SK-N-MC (cell line): ENCODE measurements at regions not wholly inside any gene's neighbourhood (a gene's known extent, or its start where the extent isn't known, plus 50 kb on each side); places are given as distances from the start of the nearest gene placed in this dataset.

Source experiments
- EZH2 ChIP-seq: fragments of 200-600 bp; sonication (generic); IDR thresholded peaks from one replicate; pipeline ENCODE4 v1.6.1; 2017; ENCODE audit warnings: antibody characterized with exemption
- POLR2AphosphoS5 ChIP-seq: IDR thresholded peaks from 2 replicates; pipeline ENCODE4 v1.6.1; 2012; ENCODE audit warnings: mild to moderate bottlenecking, low read depth, low read length, borderline replicate concordance

DNA sequence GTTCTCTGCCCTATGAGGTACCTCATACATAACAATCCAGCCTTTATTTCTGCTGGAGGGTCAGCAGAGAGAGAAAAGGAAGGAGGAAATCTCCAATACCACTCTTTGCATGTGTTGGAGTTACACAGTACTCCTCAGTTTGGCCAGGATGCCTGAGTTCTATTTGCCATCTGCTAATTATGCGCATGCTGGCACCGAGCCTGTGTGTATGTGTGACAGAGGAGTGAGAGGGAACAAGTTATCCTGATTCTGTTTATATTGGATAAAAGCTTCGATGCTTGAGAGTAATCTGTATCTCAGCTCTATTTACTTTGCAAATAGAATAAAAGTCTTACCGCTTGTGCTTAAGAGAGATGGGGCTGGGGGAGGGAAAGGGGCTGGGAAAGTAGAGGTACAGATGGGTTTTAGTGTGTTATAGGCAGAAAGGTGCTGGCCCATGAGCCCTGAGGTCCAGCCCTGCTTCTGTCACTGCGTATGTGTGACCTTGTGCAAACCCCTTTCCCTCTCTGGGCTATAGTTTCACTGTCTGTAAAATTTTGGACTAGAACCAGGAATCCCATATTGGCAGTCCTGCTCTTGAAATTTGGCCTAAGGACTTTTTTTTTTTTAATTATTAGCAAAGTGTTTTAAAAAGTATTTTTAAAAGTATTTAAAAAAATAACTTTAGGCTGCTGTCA is 54.5 kb upstream of the PLXNA2 start:
- TF ChIP-seq POLR2AphosphoS5 (no peak), EZH2 (no peak)
